HepG2 (cell line): ENCODE measurements at regions not wholly inside any gene's neighbourhood (a gene's known extent, or its start where the extent isn't known, plus 50 kb on each side); places are given as distances from the start of the nearest gene placed in this dataset.
"Not testable (repeated sequence)": the region's sequence is repeated elsewhere in the genome, so short reads cannot be mapped to it uniquely, and the experiment has no call there.

ENCODE experiments used
- ATAC-seq: fragments of 200-7000 bp; cut with Tn5 transposase; 3 replicates; pipeline ENCODE4 v1.9.1; 2020; ENCODE audit warnings: mild to moderate bottlenecking, moderate library complexity
- BruUV-seq: library from RNA; stranded (reverse); fragments of 400-500 nt; replicated peaks from 2 replicates; lab custom pipeline; 2021; lab: Mats Ljungman, UMichigan
- CTCF ChIA-PET: fragments of 300-600 bp; formaldehyde crosslinking; extraction: SDS; loops from one replicate; lab custom pipeline; 2021; ENCODE audit warnings: low total read pairs, inconsistent platforms, low intra/inter-chr PET ratio; lab: Yijun Ruan, JAX
- POLR2A ChIA-PET: fragments of 350-600 bp; sonication (Branson Sonifier 250); formaldehyde crosslinking; loops from one replicate; lab custom pipeline; 2020; ENCODE audit warnings: antibody characterized with exemption, inconsistent platforms; lab: Yijun Ruan, JAX
- DNase-seq: peaks from one replicate; pipeline ENCODE4 v3.0.0-alpha.2; 2015; ENCODE audit warnings: low spot score
- FAIRE-seq: peaks from 3 replicates; lab custom pipeline; 2011; peaks lifted over from hg19 to GRCh38; lab: Jason Lieb, UNC
- H2AFZ ChIP-seq: one replicate; pipeline ENCODE4 v1.6.1; 2011; ENCODE audit warnings: low read length, inconsistent platforms
- H3K27ac ChIP-seq: fragments of 300-600 bp; 3 replicates; pipeline ENCODE4 v1.8.0; 2011; ENCODE audit warnings: mixed run types, mild to moderate bottlenecking, mixed read lengths, low read length, inconsistent platforms; ENCODE audit not compliant: insufficient read depth; ENCODE audit errors: extremely low read length
- H3K27me3 ChIP-seq, 2 experiments: fragments of 200-600 bp in 1 of 2; 2 replicates in 1 of 2; 3 replicates in 1 of 2; pipeline versions ENCODE4 v1.6.0 to v1.8.0; 2011; ENCODE audit warnings: low read length in 2 of 2, mild to moderate bottlenecking in 2 of 2, moderate library complexity in 2 of 2, inconsistent platforms in 1 of 2; ENCODE audit not compliant: insufficient read depth in 2 of 2, control insufficient read depth in 1 of 2
- H3K36me3 ChIP-seq, 2 experiments: fragments of 200-600 bp in 1 of 2; replicated peaks in 1 of 2; 2 replicates in 1 of 2; 3 replicates in 1 of 2; pipeline versions ENCODE4 v1.5.1 to v1.8.0; 2011; ENCODE audit warnings: low read length in 2 of 2, inconsistent platforms in 1 of 2; ENCODE audit not compliant: insufficient read depth in 2 of 2, control insufficient read depth in 1 of 2
- H3K4me1 ChIP-seq: 2 replicates; pipeline ENCODE4 v1.5.1; 2012; ENCODE audit warnings: low read length, inconsistent platforms; ENCODE audit not compliant: insufficient read depth
- H3K4me2 ChIP-seq: 2 replicates; pipeline ENCODE4 v1.6.0; 2011; ENCODE audit warnings: low read depth, low read length, inconsistent platforms
- H3K4me3 ChIP-seq, 3 experiments: fragments of 200-600 bp in 1 of 3; sonication (generic), shearing (Covaris generic) in 1 of 3; replicated peaks in 1 of 3; 2 replicates each; pipeline ENCODE4 v1.5.1; 2011 to 2016; ENCODE audit warnings: low read length in 3 of 3, inconsistent platforms in 2 of 3, low read depth in 2 of 3, mild to moderate bottlenecking in 2 of 3, control low read depth in 1 of 3, mixed read lengths in 1 of 3; ENCODE audit not compliant: insufficient read depth in 1 of 3
- H3K79me2 ChIP-seq: one replicate; pipeline ENCODE4 v1.6.1; 2011; ENCODE audit warnings: low read length, inconsistent platforms; ENCODE audit not compliant: insufficient read depth
- H3K9ac ChIP-seq: 2 replicates; pipeline ENCODE4 v1.6.0; 2011; ENCODE audit warnings: mild to moderate bottlenecking, low read depth, low read length, inconsistent platforms; ENCODE audit not compliant: insufficient read depth
- H3K9me3 ChIP-seq: 2 replicates; pipeline ENCODE4 v1.5.1; 2012; ENCODE audit warnings: mild to moderate bottlenecking, low read length
- H4K20me1 ChIP-seq: 2 replicates; pipeline ENCODE4 v1.6.0; 2011; ENCODE audit warnings: inconsistent platforms, mild to moderate bottlenecking, low read length, moderate library complexity; ENCODE audit not compliant: insufficient read depth
- UBTF ChIP-seq: sonication (generic); formaldehyde crosslinking; IDR thresholded peaks from 2 replicates; pipeline ENCODE4 v1.4.0; 2020; ENCODE audit warnings: mild to moderate bottlenecking, missing genetic modification reagents
- ZBTB33 ChIP-seq: sonication (generic); formaldehyde crosslinking; IDR thresholded peaks from 2 replicates; pipeline ENCODE4 v1.4.0; 2020; ENCODE audit warnings: missing genetic modification reagents
- WGBS: methylation state at CpG from one replicate; pipeline ENCODE4 v1.1.6; 2017; ENCODE audit warnings: low lambda C conversion rate; 5-methylcytosine and 5-hydroxymethylcytosine counted together
- in situ Hi-C: cut with HindIII; loops from 2 replicates; pipeline ENCODE4 v1.10.0; 2017; ENCODE audit warnings: low pct_unique_long_range_greater_than_20kb; ENCODE audit not compliant: extremely low pct_ligation_motif_present
- intact Hi-C: fragments of 100-400 bp; cut with micrococcal nuclease; formaldehyde crosslinking; loops from one replicate; pipeline ENCODE4 v1.10.0; 2022; ENCODE audit not compliant: unreplicated experiment

GRCh38 chr2:91568391-91569338 is 2877.2 kb downstream of the RPIA start:
- in situ Hi-C loops: not testable (repeated sequence)

GRCh38 chr2:91571239-91571923 is 2879.9 kb downstream of the RPIA start:
- ATAC-seq: peak; percentile 74
- CTCF ChIA-PET, H3K36me3 ChIP-seq: not testable (repeated sequence)

More at GRCh38 chr2:91568391-91569338, 2877.2 kb downstream of the RPIA start:
- 33% methylated on average over 12 of the region's 25 CpGs for WGBS
- CTCF ChIA-PET, H3K27me3 ChIP-seq, FAIRE-seq, H3K79me2 ChIP-seq, POLR2A ChIA-PET, H3K36me3 ChIP-seq, ATAC-seq, H3K27ac ChIP-seq, H2AFZ ChIP-seq, H3K4me3 ChIP-seq, H3K4me2 ChIP-seq, BruUV-seq, H4K20me1 ChIP-seq, intact Hi-C loops, H3K9ac ChIP-seq, H3K4me1 ChIP-seq, H3K9me3 ChIP-seq, DNase-seq: not testable (repeated sequence)

More at GRCh38 chr2:91571239-91571923, 2879.9 kb downstream of the RPIA start:
- H4K20me1 ChIP-seq, H3K79me2 ChIP-seq, H2AFZ ChIP-seq, intact Hi-C loops, BruUV-seq, H3K27ac ChIP-seq, H3K27me3 ChIP-seq, FAIRE-seq, in situ Hi-C loops, H3K9ac ChIP-seq, H3K4me1 ChIP-seq, H3K9me3 ChIP-seq, DNase-seq, POLR2A ChIA-PET: not testable (repeated sequence)
- H3K4me2 ChIP-seq: peak overlapping the region; percentile 60
- peak overlapping the region in 2 of 3 experiments; percentile 33; a peak in 3 of 6 replicates for H3K4me3 ChIP-seq
- peak; percentile 84 for TF ChIP-seq ZBTB33 (CRISPR knock-in tag)
- TF ChIP-seq UBTF: peak; percentile 41; the same call in 1 of the 2 replicates
- 78% methylated on average over 78 of the region's 78 CpGs for WGBS
